Lung (tissue), 11 donors: ENCODE measurements at regions not wholly inside any gene's neighbourhood (a gene's known extent, or its start where the extent isn't known, plus 50 kb on each side); places are given as distances from the start of the nearest gene placed in this dataset.
A peak's percentile ranks its signal among the peaks of the same experiment; 100 is the strongest.

Experiments used
- ATAC-seq: fragments of 200-7000 bp; cut with Tn5 transposase; one replicate; pipeline ENCODE4 v1.9.1; 2020; ENCODE audit warnings: moderate number of reproducible peaks; ENCODE audit not compliant: insufficient read depth, low FRiP score
- DNase-seq, 3 donors: peaks; one replicate each; pipeline ENCODE4 v3.0.0-alpha.2; 2013 to 2017
- H3K27ac ChIP-seq, 2 donors: one replicate each; pipeline ENCODE4 v1.5.1; 2013; ENCODE audit warnings: mild to moderate bottlenecking in 2 of 2, moderate library complexity in 2 of 2, control low read depth in 1 of 2, inconsistent platforms in 1 of 2, low read depth in 1 of 2, low read length in 1 of 2
- H3K27me3 ChIP-seq, 3 donors: one replicate each; pipeline ENCODE4 v1.5.1; 2013; ENCODE audit warnings: low read length in 2 of 3; ENCODE audit not compliant: control insufficient read depth in 3 of 3, insufficient read depth in 3 of 3
- H3K36me3 ChIP-seq, 4 donors: one replicate each; pipeline ENCODE4 v1.5.1; 2013; ENCODE audit warnings: low read length in 4 of 4, mild to moderate bottlenecking in 1 of 4, moderate library complexity in 1 of 4; ENCODE audit not compliant: control insufficient read depth in 4 of 4, insufficient read depth in 4 of 4
- H3K4me1 ChIP-seq, 5 donors: one replicate each; pipeline ENCODE4 v1.5.1; 2013; ENCODE audit warnings: low read length in 5 of 5, mild to moderate bottlenecking in 2 of 5, moderate library complexity in 1 of 5; ENCODE audit not compliant: control insufficient read depth in 5 of 5, insufficient read depth in 5 of 5
- H3K4me3 ChIP-seq: one replicate; pipeline ENCODE4 v1.5.1; 2013; ENCODE audit warnings: mild to moderate bottlenecking, control low read depth, moderate library complexity
- H3K9ac ChIP-seq, 2 donors: one replicate each; pipeline ENCODE4 v1.5.1; 2013; ENCODE audit warnings: low read length in 2 of 2, control low read depth in 1 of 2; ENCODE audit not compliant: insufficient read depth in 1 of 2
- H3K9me3 ChIP-seq, 4 donors: one replicate each; pipeline ENCODE4 v1.5.1; 2013; ENCODE audit warnings: low read length in 3 of 4, mild to moderate bottlenecking in 1 of 4, moderate library complexity in 1 of 4; ENCODE audit not compliant: control insufficient read depth in 4 of 4, insufficient read depth in 3 of 4
- WGBS, 2 donors: extraction: QIAGEN DNeasy Blood & Tissue Kit; methylation state at CpG; one replicate each; pipeline ENCODE4 v1.1.7; 2013; 5-methylcytosine and 5-hydroxymethylcytosine counted together
- TF ChIP-seq, protein P1 (sequence below): IDR thresholded peaks from 2 replicates; pipeline ENCODE4 v1.5.1; 2012; ENCODE audit warnings: mild to moderate bottlenecking; ENCODE audit errors: control extremely low read depth, extremely low read depth
- donor health status: control.
- donor health status: control.
- donor health status: Bipolar disorder and iron deficiency.
- donor health status: healthy.
- donor health status: DM: yes; HTN: yes; CAD: no.

DNA sequence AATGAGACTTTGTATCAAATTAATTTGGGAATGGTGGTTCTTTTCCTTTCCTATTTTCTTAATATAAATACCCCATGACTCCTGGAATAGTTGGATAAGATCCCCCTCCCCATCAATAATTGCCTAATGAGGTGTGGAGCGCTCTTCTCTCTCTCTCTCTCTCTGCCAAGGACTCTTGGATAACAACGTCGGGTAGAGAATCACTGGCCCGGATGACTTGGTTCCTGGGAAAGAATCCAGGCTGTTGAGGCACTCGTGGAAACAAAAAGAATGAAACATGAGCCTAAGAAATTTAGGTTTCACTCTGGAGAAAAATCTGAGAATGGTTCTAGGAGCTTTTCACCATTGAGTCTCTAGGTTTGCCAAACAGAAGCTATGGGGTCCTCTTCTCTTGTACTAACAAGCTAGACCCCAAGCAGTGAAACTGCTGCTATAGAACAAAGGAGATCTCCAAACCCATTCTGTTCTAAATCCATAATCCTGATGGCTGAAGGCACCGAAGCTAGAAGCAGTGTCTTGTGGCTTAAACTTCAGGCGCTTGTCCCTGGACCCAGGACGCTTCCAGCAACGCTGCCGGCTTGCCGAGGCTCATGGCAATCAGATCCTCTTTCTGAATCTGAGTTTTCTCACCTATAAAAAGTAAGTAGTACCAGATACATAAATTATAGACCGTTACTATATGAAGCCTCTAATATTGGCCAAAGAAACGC lies 241.6 kb upstream of the BTBD3 start:
- 52 to 62% methylated on average over 13 of the region's 13 CpGs for WGBS, 2 donors
- Histone ChIP-seq H3K36me3 (no peaks in the 10 kb centered on the region), H3K9me3 (no peaks in the 10 kb centered on the region), H3K27ac (no peak overlapping the region), H3K27me3 (no peaks in the 10 kb centered on the region), H3K9ac (no peak overlapping the region), H3K4me1 (no peaks in the 10 kb centered on the region), H3K4me3 (no peak overlapping the region)
- DNase-seq (no peak), ATAC-seq (no peak)
- TF ChIP-seq, protein P1, sequence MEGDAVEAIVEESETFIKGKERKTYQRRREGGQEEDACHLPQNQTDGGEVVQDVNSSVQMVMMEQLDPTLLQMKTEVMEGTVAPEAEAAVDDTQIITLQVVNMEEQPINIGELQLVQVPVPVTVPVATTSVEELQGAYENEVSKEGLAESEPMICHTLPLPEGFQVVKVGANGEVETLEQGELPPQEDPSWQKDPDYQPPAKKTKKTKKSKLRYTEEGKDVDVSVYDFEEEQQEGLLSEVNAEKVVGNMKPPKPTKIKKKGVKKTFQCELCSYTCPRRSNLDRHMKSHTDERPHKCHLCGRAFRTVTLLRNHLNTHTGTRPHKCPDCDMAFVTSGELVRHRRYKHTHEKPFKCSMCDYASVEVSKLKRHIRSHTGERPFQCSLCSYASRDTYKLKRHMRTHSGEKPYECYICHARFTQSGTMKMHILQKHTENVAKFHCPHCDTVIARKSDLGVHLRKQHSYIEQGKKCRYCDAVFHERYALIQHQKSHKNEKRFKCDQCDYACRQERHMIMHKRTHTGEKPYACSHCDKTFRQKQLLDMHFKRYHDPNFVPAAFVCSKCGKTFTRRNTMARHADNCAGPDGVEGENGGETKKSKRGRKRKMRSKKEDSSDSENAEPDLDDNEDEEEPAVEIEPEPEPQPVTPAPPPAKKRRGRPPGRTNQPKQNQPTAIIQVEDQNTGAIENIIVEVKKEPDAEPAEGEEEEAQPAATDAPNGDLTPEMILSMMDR, result no peak

DNA sequence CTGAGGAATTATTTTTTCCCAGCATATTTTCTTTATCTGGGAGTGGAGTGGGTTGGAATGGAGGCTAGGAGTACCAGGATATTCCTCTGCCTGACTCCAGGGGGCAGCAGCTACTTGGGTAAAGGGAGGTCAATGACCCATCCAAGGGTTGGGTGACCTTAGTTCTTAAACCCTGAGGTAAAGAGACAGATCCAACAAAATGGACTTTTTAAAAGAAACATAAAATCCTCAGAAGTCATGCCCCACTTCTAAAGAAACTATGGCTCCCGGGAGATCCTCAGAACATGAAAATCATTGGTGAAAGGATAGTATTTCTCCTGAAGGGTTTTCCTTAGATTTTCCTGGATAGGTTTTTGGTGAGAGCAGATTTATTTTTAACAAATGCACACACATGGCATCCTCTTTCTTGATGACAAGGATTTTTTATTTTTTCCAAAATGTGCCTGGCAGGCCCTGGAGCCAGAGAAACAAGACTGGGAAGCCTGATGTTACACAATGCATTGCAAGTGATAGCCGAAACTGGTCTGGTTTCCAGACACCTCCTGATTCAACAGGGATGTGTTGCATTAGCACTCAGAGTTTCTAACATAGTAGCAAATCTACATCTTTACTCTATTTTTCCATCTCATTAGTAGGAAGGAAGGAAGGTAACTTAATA lies 240.9 kb upstream of the BTBD3 start:
- WGBS, 2 donors, result 71 to 84% methylated on average over 2 of the region's 2 CpGs
- H3K27ac ChIP-seq, result no peak overlapping the region
- H3K36me3 ChIP-seq, result no peaks in the 10 kb centered on the region
- TF ChIP-seq, protein P1, result peak; percentile 72
- H3K9ac ChIP-seq, result no peak overlapping the region
- ATAC-seq (peak; percentile 81), DNase-seq (peak; percentile 27 to 35 (median 29))
- no peak overlapping the region for H3K4me3 ChIP-seq
- no peaks in the 10 kb centered on the region for H3K27me3 ChIP-seq
- no peaks in the 10 kb centered on the region for H3K4me1 ChIP-seq
- H3K9me3 ChIP-seq, result no peaks in the 10 kb centered on the region

DNA sequence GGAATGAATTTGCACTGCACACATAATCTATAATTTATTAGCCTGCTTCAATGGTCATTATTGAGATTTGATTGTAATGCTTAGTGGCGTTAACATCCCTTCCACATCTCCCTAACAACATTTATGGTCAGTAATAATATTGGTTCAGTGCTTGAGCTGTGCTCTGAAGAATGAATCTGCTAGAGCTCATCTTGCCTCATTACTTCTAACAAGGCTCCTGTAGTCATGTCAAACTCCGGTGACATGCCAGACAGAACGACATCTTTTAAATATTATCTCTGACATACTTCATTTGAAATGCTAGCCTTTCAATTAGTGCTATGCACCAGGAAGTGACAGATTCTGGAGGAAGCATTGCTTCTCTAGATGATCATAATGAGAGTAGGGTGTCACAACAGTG lies 240.3 kb upstream of the BTBD3 start:
- WGBS, 2 donors, result 83 to 91% methylated on average over 3 of the region's 3 CpGs
- no peak for ATAC-seq

More for the DNA sequence above, 240.3 kb upstream of the BTBD3 start:
- H3K27me3 ChIP-seq, result no peaks in the 10 kb centered on the region
- TF ChIP-seq, protein P1, result no peak
- H3K4me1 ChIP-seq, result no peaks in the 10 kb centered on the region
- no peak overlapping the region for H3K4me3 ChIP-seq
- no peak overlapping the region for H3K9ac ChIP-seq
- no peak for DNase-seq
- H3K9me3 ChIP-seq, result no peaks in the 10 kb centered on the region
- no peak overlapping the region for H3K27ac ChIP-seq
- no peaks in the 10 kb centered on the region for H3K36me3 ChIP-seq
